PC-3 (cell line): ENCODE measurements at regions not wholly inside any gene's neighbourhood (a gene's known extent, or its start where the extent isn't known, plus 50 kb on each side); places are given as distances from the start of the nearest gene placed in this dataset.

Experiments
- ATAC-seq: fragments of 200-7000 bp; cut with Tn5 transposase; 2 replicates; pipeline ENCODE4 v1.9.1; 2020; ENCODE audit warnings: mild to moderate bottlenecking, moderate library complexity
- BruUV-seq: library from RNA; stranded (reverse); fragments of 400-500 nt; replicated peaks from 2 replicates; lab custom pipeline; 2021; lab: Mats Ljungman, UMichigan
- CTCF ChIA-PET: fragments of 300-600 bp; sonication (Branson Sonifier 250); formaldehyde crosslinking; loops from one replicate; lab custom pipeline; 2022; ENCODE audit warnings: antibody characterized with exemption; lab: Charles Lee
- POLR2A ChIA-PET: fragments of 300-600 bp; sonication (Branson Sonifier 250); formaldehyde crosslinking; loops from one replicate; lab custom pipeline; 2022; ENCODE audit warnings: antibody characterized with exemption; ENCODE audit not compliant: unreplicated experiment; lab: Charles Lee
- DNase-seq: peaks from one replicate; pipeline ENCODE4 v3.0.0-alpha.2; 2015
- H2AFZ ChIP-seq: fragments of 300-600 bp; sonication (generic); 2 replicates; pipeline ENCODE4 v1.6.0; 2016; ENCODE audit warnings: antibody characterized with exemption, low read length
- H3F3A ChIP-seq: fragments of 300-600 bp; sonication (generic); one replicate; pipeline ENCODE4 v1.6.0; 2017; ENCODE audit warnings: antibody characterized with exemption, low read length, control low read depth, mild to moderate bottlenecking; ENCODE audit not compliant: unreplicated experiment
- H3K27ac ChIP-seq: fragments of 300-600 bp; sonication (generic); 2 replicates; pipeline ENCODE4 v1.5.1; 2016; ENCODE audit warnings: mild to moderate bottlenecking, low read length
- H3K27me3 ChIP-seq: fragments of 300-600 bp; sonication (generic); 2 replicates; pipeline ENCODE4 v1.6.1; 2016; ENCODE audit warnings: low read length, mixed read lengths
- H3K36me3 ChIP-seq: fragments of 300-600 bp; sonication (generic); 2 replicates; pipeline ENCODE4 v1.6.1; 2016; ENCODE audit warnings: low read depth, mixed run types, low read length, mixed read lengths
- H3K4me1 ChIP-seq: fragments of 300-600 bp; sonication (generic); 2 replicates; pipeline ENCODE4 v1.5.1; 2016; ENCODE audit warnings: low read length; ENCODE audit not compliant: insufficient read depth
- H3K4me2 ChIP-seq: fragments of 300-600 bp; sonication (generic); 2 replicates; pipeline ENCODE4 v1.6.0; 2016; ENCODE audit warnings: low read length
- H3K4me3 ChIP-seq: fragments of 300-600 bp; sonication (generic); 2 replicates; pipeline ENCODE4 v1.5.1; 2016; ENCODE audit warnings: mild to moderate bottlenecking, low read length, mixed read lengths
- H3K79me2 ChIP-seq: fragments of 300-600 bp; sonication (generic); 2 replicates; pipeline ENCODE4 v1.6.1; 2017; ENCODE audit warnings: low read length, mixed read lengths
- H3K9ac ChIP-seq: fragments of 300-600 bp; sonication (generic); 2 replicates; pipeline ENCODE4 v1.6.0; 2016; ENCODE audit warnings: mild to moderate bottlenecking, low read length
- H3K9me2 ChIP-seq: fragments of 300-600 bp; sonication (generic); replicated peaks from 2 replicates; pipeline ENCODE4 v1.6.1; 2016; ENCODE audit warnings: mixed run types, low read length, mixed read lengths
- H3K9me3 ChIP-seq: fragments of 300-600 bp; sonication (generic); 2 replicates; pipeline ENCODE4 v1.6.1; 2016; ENCODE audit warnings: low read length, mixed read lengths
- H4K20me1 ChIP-seq: fragments of 300-600 bp; sonication (generic); 2 replicates; pipeline ENCODE4 v1.6.1; 2016; ENCODE audit warnings: low read length, mixed read lengths
- CTCF ChIP-seq: fragments of 300-600 bp; sonication (generic); conservative IDR thresholded peaks from 2 replicates; pipeline ENCODE4 v1.5.1; 2017; ENCODE audit warnings: antibody characterized with exemption, low read depth, mild to moderate bottlenecking, low read length
- EZH2 ChIP-seq: fragments of 300-600 bp; sonication (generic); IDR thresholded peaks from one replicate; pipeline ENCODE4 v1.6.1; 2017; ENCODE audit warnings: antibody characterized with exemption, mild to moderate bottlenecking, low read length; ENCODE audit not compliant: unreplicated experiment
- EZH2phosphoT487 ChIP-seq: fragments of 300-600 bp; sonication (generic); IDR thresholded peaks from 2 replicates; pipeline ENCODE4 v1.6.1; 2018; ENCODE audit warnings: mild to moderate bottlenecking, antibody characterized with exemption, low read length, borderline replicate concordance
- intact Hi-C: fragments of 100-400 bp; cut with micrococcal nuclease; formaldehyde crosslinking; loops from 2 replicates; pipeline ENCODE4 v1.9.0; 2023

DNA sequence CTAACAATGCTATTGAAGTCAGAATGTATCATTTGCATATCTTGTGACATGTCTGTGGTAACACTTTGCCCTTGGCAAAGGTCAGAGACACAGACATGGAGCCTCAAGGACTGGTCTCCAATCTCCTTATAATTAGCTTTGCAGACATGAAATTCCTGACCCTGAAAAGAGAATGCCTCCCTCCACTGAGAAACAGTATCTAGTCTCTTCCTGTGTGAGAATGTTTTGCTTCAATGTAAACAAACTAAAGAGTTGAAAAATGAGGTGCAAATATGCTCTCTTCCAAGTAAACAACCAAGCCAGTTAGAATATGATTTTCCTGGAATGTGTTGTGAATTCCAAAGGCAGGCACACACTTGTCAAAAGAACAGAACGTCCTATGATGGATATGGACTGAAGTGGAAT lies 407.1 kb upstream of the MARCKS start:
- Histone ChIP-seq H3K36me3 (no peaks in the 10 kb centered on the region), H3K4me3 (no peak overlapping the region), H2AFZ (no peak overlapping the region), H4K20me1 (no peaks in the 10 kb centered on the region), H3F3A (no peaks in the 10 kb centered on the region), H3K4me1 (peaks cover 12% of the 10 kb centered on the region), H3K9me3 (no peaks in the 10 kb centered on the region), H3K27me3 (no peaks in the 10 kb centered on the region), H3K9ac (no peak overlapping the region), H3K9me2 (no peaks in the 10 kb centered on the region), H3K27ac (no peak overlapping the region), H3K79me2 (no peaks in the 10 kb centered on the region), H3K4me2 (no peak overlapping the region)
- no TSS peak for BruUV-seq
- POLR2A ChIA-PET = no interaction called here
- no peak for ATAC-seq
- DNase-seq = no peak
- TF ChIP-seq EZH2phosphoT487 = no peak
- no peak for TF ChIP-seq EZH2
- TF ChIP-seq CTCF = no peak
- CTCF ChIA-PET = no interaction called here
- intact Hi-C loops = no loop called here

GRCh38 chr6:113451049-113451448 lies 406.1 kb upstream of the MARCKS start:
- H4K20me1 ChIP-seq = no peaks in the 10 kb centered on the region
- no peak overlapping the region for H3K27ac ChIP-seq
- ATAC-seq (no peak), DNase-seq (no peak)
- H3K4me3 ChIP-seq = no peak overlapping the region
- H3K4me2 ChIP-seq = no peak overlapping the region
- peaks cover 12% of the 10 kb centered on the region for H3K4me1 ChIP-seq
- no peak for TF ChIP-seq CTCF
- TF ChIP-seq EZH2 = no peak
- TF ChIP-seq EZH2phosphoT487 = no peak
- H3K27me3 ChIP-seq = no peaks in the 10 kb centered on the region
- intact Hi-C loops = no loop called here
- BruUV-seq = no TSS peak
- ChIA-PET CTCF (no interaction called here), POLR2A (no interaction called here)
- H3K79me2 ChIP-seq = no peaks in the 10 kb centered on the region
- H3K9ac ChIP-seq = no peak overlapping the region
- H3F3A ChIP-seq = no peaks in the 10 kb centered on the region
- no peaks in the 10 kb centered on the region for H3K9me3 ChIP-seq
- no peaks in the 10 kb centered on the region for H3K9me2 ChIP-seq
- no peaks in the 10 kb centered on the region for H3K36me3 ChIP-seq
- no peak overlapping the region for H2AFZ ChIP-seq

DNA sequence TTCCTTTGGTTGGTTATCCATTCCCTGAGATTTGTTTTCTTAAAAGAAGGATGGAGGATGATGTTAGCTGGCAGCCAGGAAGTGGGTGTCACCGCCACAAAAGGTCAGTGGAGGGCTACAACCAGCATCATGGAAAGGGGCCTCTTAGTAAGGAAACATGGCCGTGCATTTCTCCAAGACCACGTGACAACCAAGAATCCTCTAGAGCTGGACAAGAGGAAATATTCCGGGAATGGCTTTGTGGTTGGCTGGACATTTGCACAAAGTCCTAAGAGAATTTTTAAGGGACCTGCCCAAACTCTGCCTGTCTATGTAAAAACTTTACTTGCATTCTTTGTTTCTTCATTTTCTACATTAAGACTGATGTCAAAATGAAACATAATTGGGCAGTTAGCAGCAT lies 399.9 kb upstream of the MARCKS start:
- no peak overlapping the region for H3K4me2 ChIP-seq
- H3K9me3 ChIP-seq = no peaks in the 10 kb centered on the region
- H3K4me3 ChIP-seq = no peak overlapping the region
- POLR2A ChIA-PET = no interaction called here
- no peak for DNase-seq
- no peak overlapping the region for H2AFZ ChIP-seq
- no peaks in the 10 kb centered on the region for H3F3A ChIP-seq
- no peak for ATAC-seq
- H3K79me2 ChIP-seq = no peaks in the 10 kb centered on the region
- no TSS peak for BruUV-seq
- CTCF ChIA-PET = no interaction called here
- H3K27ac ChIP-seq = no peak overlapping the region
- H3K9me2 ChIP-seq = no peaks in the 10 kb centered on the region
- intact Hi-C loops = no loop called here
- TF ChIP-seq CTCF = no peak
- no peak for TF ChIP-seq EZH2
- no peak for TF ChIP-seq EZH2phosphoT487
- no peaks in the 10 kb centered on the region for H4K20me1 ChIP-seq
- no peaks in the 10 kb centered on the region for H3K27me3 ChIP-seq
- no peaks in the 10 kb centered on the region for H3K36me3 ChIP-seq
- no peaks in the 10 kb centered on the region for H3K4me1 ChIP-seq
- H3K9ac ChIP-seq = no peak overlapping the region
